BE2C (cell line): ENCODE measurements at regions not wholly inside any gene's neighbourhood (a gene's known extent, or its start where the extent isn't known, plus 50 kb on each side); places are given as distances from the start of the nearest gene placed in this dataset.

ENCODE experiments used
- DNase-seq: peaks from one replicate; pipeline ENCODE4 v3.0.0-alpha.2; 2020
- H3K27me3 ChIP-seq: fragments of 250-450 bp; sonication (Bioruptor Pico); 2 replicates; pipeline ENCODE4 v1.5.1; 2020; ENCODE audit warnings: mild to moderate bottlenecking
- H3K36me3 ChIP-seq: fragments of 250-450 bp; sonication (Bioruptor Pico); 2 replicates; pipeline ENCODE4 v1.5.1; 2020; ENCODE audit warnings: mild to moderate bottlenecking
- H3K4me1 ChIP-seq: fragments of 250-450 bp; sonication (Bioruptor Pico); 2 replicates; pipeline ENCODE4 v1.5.1; 2020
- H3K4me3 ChIP-seq: 2 replicates; pipeline ENCODE4 v1.5.1; 2011; ENCODE audit warnings: low read depth, low read length
- H3K9me3 ChIP-seq: fragments of 250-450 bp; sonication (Bioruptor Pico); 2 replicates; pipeline ENCODE4 v1.5.1; 2020
- TF ChIP-seq, protein P1 (sequence below): IDR thresholded peaks from 2 replicates; pipeline ENCODE4 v1.5.1; 2012; ENCODE audit warnings: mild to moderate bottlenecking, low read depth, low read length

DNA sequence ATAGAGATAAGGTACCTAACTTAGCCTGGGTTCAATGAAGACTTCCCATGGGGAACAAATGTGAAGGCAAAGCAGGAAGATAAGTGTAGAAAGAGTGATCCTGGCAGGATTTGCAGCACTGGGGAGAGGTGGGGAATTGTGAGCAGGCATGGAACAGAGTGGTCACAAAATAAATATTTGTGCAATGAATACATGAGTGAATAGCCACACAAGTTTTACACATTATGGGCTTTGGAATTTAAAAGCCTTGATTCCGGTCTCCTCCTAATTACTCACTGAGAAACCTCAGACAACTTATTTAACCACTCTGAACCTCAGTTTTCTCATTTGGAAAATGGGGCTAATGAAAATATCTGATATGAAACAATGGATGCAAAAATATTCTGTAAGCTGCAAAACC is 148.3 kb downstream of the ELAVL4 start:
- H3K9me3 ChIP-seq, result no peaks in the 10 kb centered on the region
- TF ChIP-seq, protein P1, sequence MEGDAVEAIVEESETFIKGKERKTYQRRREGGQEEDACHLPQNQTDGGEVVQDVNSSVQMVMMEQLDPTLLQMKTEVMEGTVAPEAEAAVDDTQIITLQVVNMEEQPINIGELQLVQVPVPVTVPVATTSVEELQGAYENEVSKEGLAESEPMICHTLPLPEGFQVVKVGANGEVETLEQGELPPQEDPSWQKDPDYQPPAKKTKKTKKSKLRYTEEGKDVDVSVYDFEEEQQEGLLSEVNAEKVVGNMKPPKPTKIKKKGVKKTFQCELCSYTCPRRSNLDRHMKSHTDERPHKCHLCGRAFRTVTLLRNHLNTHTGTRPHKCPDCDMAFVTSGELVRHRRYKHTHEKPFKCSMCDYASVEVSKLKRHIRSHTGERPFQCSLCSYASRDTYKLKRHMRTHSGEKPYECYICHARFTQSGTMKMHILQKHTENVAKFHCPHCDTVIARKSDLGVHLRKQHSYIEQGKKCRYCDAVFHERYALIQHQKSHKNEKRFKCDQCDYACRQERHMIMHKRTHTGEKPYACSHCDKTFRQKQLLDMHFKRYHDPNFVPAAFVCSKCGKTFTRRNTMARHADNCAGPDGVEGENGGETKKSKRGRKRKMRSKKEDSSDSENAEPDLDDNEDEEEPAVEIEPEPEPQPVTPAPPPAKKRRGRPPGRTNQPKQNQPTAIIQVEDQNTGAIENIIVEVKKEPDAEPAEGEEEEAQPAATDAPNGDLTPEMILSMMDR, result no peak
- DNase-seq, result no peak

More for the DNA sequence above, 148.3 kb downstream of the ELAVL4 start:
- H3K4me3 ChIP-seq, result no peak overlapping the region
- H3K4me1 ChIP-seq, result no peaks in the 10 kb centered on the region
- H3K27me3 ChIP-seq, result no peaks in the 10 kb centered on the region
- H3K36me3 ChIP-seq, result no peaks in the 10 kb centered on the region
